Ureter (tissue), 1 donor: ENCODE measurements at regions not wholly inside any gene's neighbourhood (a gene's known extent, or its start where the extent isn't known, plus 50 kb on each side); places are given as distances from the start of the nearest gene placed in this dataset.
"Not testable (repeated sequence)": the region's sequence is repeated elsewhere in the genome, so short reads cannot be mapped to it uniquely, and the experiment has no call there.

Source experiments
- DNase-seq: peaks from one replicate; pipeline ENCODE4 v3.0.0-alpha.2; 2020; ENCODE audit warnings: low spot score
- donor health status: DM: yes; HTN: yes; CAD: no.

GRCh38 chr2:223285370-223286265 is 233.6 kb downstream of the KCNE4 start:
- DNase-seq = no peak

- no peak for DNase-seq
Observed at GRCh38 chr2:223294756-223295155, 242.8 kb downstream of the KCNE4 start.

- DNase-seq = no peak
Observed at GRCh38 chr2:223297788-223298187, 245.8 kb downstream of the KCNE4 start.

GRCh38 chr2:223298329-223298728 is 246.3 kb downstream of the KCNE4 start:
- not testable (repeated sequence) for DNase-seq

- DNase-seq = no peak
Observed at GRCh38 chr2:223300326-223300725, 248.3 kb downstream of the KCNE4 start.

- DNase-seq = no peak
Observed at GRCh38 chr2:223306371-223306770, 254.4 kb downstream of the KCNE4 start.

GRCh38 chr2:223311889-223312680 is 260.1 kb downstream of the KCNE4 start:
- no peak for DNase-seq

- DNase-seq = no peak
Observed at GRCh38 chr2:223313101-223313500, 261.1 kb downstream of the KCNE4 start.

- no peak for DNase-seq
Observed at GRCh38 chr2:223314811-223315210, 262.8 kb downstream of the KCNE4 start.

- DNase-seq = no peak
Observed at GRCh38 chr2:223315813-223316212, 263.8 kb downstream of the KCNE4 start.

GRCh38 chr2:223316342-223316741 is 264.4 kb downstream of the KCNE4 start:
- DNase-seq = no peak

- no peak for DNase-seq
Observed at GRCh38 chr2:223319601-223320000, 267.6 kb downstream of the KCNE4 start.

GRCh38 chr2:223324402-223324801 is 272.4 kb downstream of the KCNE4 start:
- no peak for DNase-seq

GRCh38 chr2:223328578-223328977 is 273.6 kb downstream of the SCG2 start:
- DNase-seq = no peak

- DNase-seq = not testable (repeated sequence)
Observed at GRCh38 chr2:223330747-223331146, 271.4 kb downstream of the SCG2 start.

GRCh38 chr2:223338016-223338415 is 264.1 kb downstream of the SCG2 start:
- DNase-seq = no peak

GRCh38 chr2:223357076-223357475 is 245.1 kb downstream of the SCG2 start:
- no peak for DNase-seq

- no peak for DNase-seq
Observed at GRCh38 chr2:223363085-223363484, 239.1 kb downstream of the SCG2 start.

- no peak for DNase-seq
Observed at GRCh38 chr2:223365158-223365679, 236.9 kb downstream of the SCG2 start.

- no peak for DNase-seq
Observed at GRCh38 chr2:223366566-223366965, 235.6 kb downstream of the SCG2 start.

GRCh38 chr2:223368481-223368880 is 233.7 kb downstream of the SCG2 start:
- no peak for DNase-seq

GRCh38 chr2:223369889-223370288 is 232.3 kb downstream of the SCG2 start:
- DNase-seq = no peak

- DNase-seq = no peak
Observed at GRCh38 chr2:223383315-223383714, 218.8 kb downstream of the SCG2 start.
